ENCODE measurements at regions not wholly inside any gene's neighbourhood (a gene's known extent, or its start where the extent isn't known, plus 50 kb on each side); places are given as distances from the start of the nearest gene placed in this dataset.

GRCh38 chr6:88294702-88295101 lies 128.6 kb upstream of the CNR1 start:
- H3K4me1 ChIP-seq (replicated peaks in 1 of 2), result peaks cover 0 to 4% of the 10 kb centered on the region in 2 donors
- no peaks in the 10 kb centered on the region for H3K36me3 ChIP-seq (replicated peaks in 1 of 2)
- no peak overlapping the region for H3K4me3 ChIP-seq
- no peak for DNase-seq
- no peaks in the 10 kb centered on the region for H3K27me3 ChIP-seq
- 72 to 92% (median 81%) methylated on average over 1 of the region's 1 CpG for WGBS, 4 donors
- TF ChIP-seq CTCF (IDR thresholded peaks at IDR 0.05), result no peak
- no peak for TF ChIP-seq POLR2A (IDR thresholded peaks at IDR 0.05)
- H3K9me3 ChIP-seq (replicated peaks in 1 of 3), result no peaks in the 10 kb centered on the region
- H3K27ac ChIP-seq, result no peak overlapping the region
- intact Hi-C loops (cut with DNase I), result no loop called here

GRCh38 chr6:88290411-88290810 lies 124.3 kb upstream of the CNR1 start:
- no peaks in the 10 kb centered on the region for H3K9me3 ChIP-seq (replicated peaks in 1 of 3)
- H3K27ac ChIP-seq, result no peak overlapping the region
- no peaks in the 10 kb centered on the region for H3K36me3 ChIP-seq (replicated peaks in 1 of 2)
- no peak overlapping the region for H3K4me3 ChIP-seq
- intact Hi-C loops (cut with DNase I), result no loop called here
- TF ChIP-seq POLR2A (IDR thresholded peaks at IDR 0.05) (no peak), CTCF (IDR thresholded peaks at IDR 0.05) (no peak)
- H3K4me1 ChIP-seq (replicated peaks in 1 of 2), result no peaks in the 10 kb centered on the region
- WGBS, 4 donors, result 65 to 77% (median 70%) methylated on average over 2 of the region's 2 CpGs
- DNase-seq, result no peak
- no peaks in the 10 kb centered on the region for H3K27me3 ChIP-seq

GRCh38 chr6:88287696-88288095 lies 121.5 kb upstream of the CNR1 start:
- DNase-seq, result no peak
- no peaks in the 10 kb centered on the region for H3K36me3 ChIP-seq (replicated peaks in 1 of 2)
- H3K27ac ChIP-seq, result no peak overlapping the region
- H3K4me1 ChIP-seq (replicated peaks in 1 of 2), result no peaks in the 10 kb centered on the region
- H3K4me3 ChIP-seq, result no peak overlapping the region
- peaks cover 0 to 6% (median 0%) of the 10 kb centered on the region in 3 donors for H3K9me3 ChIP-seq (replicated peaks in 1 of 3)
- no peak for TF ChIP-seq POLR2A (IDR thresholded peaks at IDR 0.05)
- no peak for TF ChIP-seq CTCF (IDR thresholded peaks at IDR 0.05)
- H3K27me3 ChIP-seq, result no peaks in the 10 kb centered on the region
- intact Hi-C loops (cut with DNase I), result no loop called here

GRCh38 chr6:88276331-88276730 lies 110.2 kb upstream of the CNR1 start:
- TF ChIP-seq CTCF (IDR thresholded peaks at IDR 0.05) (no peak), POLR2A (IDR thresholded peaks at IDR 0.05) (no peak)

More at GRCh38 chr6:88276331-88276730, 110.2 kb upstream of the CNR1 start:
- no peak overlapping the region for H3K27ac ChIP-seq
- 82 to 93% (median 87%) methylated on average over 8 to 14 of the region's 14 CpGs for WGBS, 4 donors
- H3K36me3 ChIP-seq (replicated peaks in 1 of 2), result no peaks in the 10 kb centered on the region
- H3K9me3 ChIP-seq (replicated peaks in 1 of 3), result no peaks in the 10 kb centered on the region
- no peaks in the 10 kb centered on the region for H3K4me1 ChIP-seq (replicated peaks in 1 of 2)
- H3K27me3 ChIP-seq, result no peaks in the 10 kb centered on the region
- DNase-seq, result no peak
- no peak overlapping the region for H3K4me3 ChIP-seq
- intact Hi-C loops (cut with DNase I), result no loop called here
